Brain microvascular endothelial cell (primary cell): ENCODE measurements at regions not wholly inside any gene's neighbourhood (a gene's known extent, or its start where the extent isn't known, plus 50 kb on each side); places are given as distances from the start of the nearest gene placed in this dataset.

Source experiments
- DNase-seq: peaks from one replicate; pipeline ENCODE4 v3.0.0-alpha.2; 2020
- H3K27ac ChIP-seq: fragments of 250-450 bp; sonication (Bioruptor Pico); 2 replicates; pipeline ENCODE4 v1.5.1; 2020; ENCODE audit warnings: mild to moderate bottlenecking, moderate library complexity
- H3K27me3 ChIP-seq: fragments of 250-450 bp; sonication (Bioruptor Pico); replicated peaks from 2 replicates; pipeline ENCODE4 v1.5.1; 2020; ENCODE audit warnings: mild to moderate bottlenecking
- H3K36me3 ChIP-seq: fragments of 250-450 bp; sonication (Bioruptor Pico); replicated peaks from 2 replicates; pipeline ENCODE4 v1.5.1; 2020; ENCODE audit warnings: mild to moderate bottlenecking
- H3K4me3 ChIP-seq: 2 replicates; pipeline ENCODE4 v1.5.1; 2011; ENCODE audit warnings: low read depth, mild to moderate bottlenecking, control low read depth, low read length, moderate library complexity
- CTCF ChIP-seq: IDR thresholded peaks from 2 replicates; pipeline ENCODE4 v1.5.1; 2011; ENCODE audit warnings: low read depth, mild to moderate bottlenecking, moderate library complexity, low read length, control low read depth, inconsistent platforms; ENCODE audit errors: missing control alignments
- in situ Hi-C: cut with HindIII; loops from 2 replicates; pipeline ENCODE4 v1.10.0; 2017; ENCODE audit warnings: low sequenced_read_pairs, low pct_ligation_motif_present

GRCh38 chr14:27098451-27098850 lies 500.6 kb upstream of the NOVA1 start:
- in situ Hi-C loops: no loop called here
- Histone ChIP-seq H3K27ac (no peak overlapping the region), H3K36me3 (no peaks in the 10 kb centered on the region), H3K27me3 (no peaks in the 10 kb centered on the region), H3K4me3 (no peak overlapping the region)
- no peak for DNase-seq
- TF ChIP-seq CTCF: no peak

GRCh38 chr14:27114180-27114579 lies 516.3 kb upstream of the NOVA1 start:
- no peak overlapping the region for H3K27ac ChIP-seq
- in situ Hi-C loops: no loop called here
- no peak for DNase-seq
- H3K27me3 ChIP-seq: no peaks in the 10 kb centered on the region
- H3K4me3 ChIP-seq: no peak overlapping the region
- no peak for TF ChIP-seq CTCF
- no peaks in the 10 kb centered on the region for H3K36me3 ChIP-seq

- Histone ChIP-seq H3K4me3 (no peak overlapping the region), H3K27ac (no peak overlapping the region), H3K27me3 (no peaks in the 10 kb centered on the region), H3K36me3 (no peaks in the 10 kb centered on the region)
- in situ Hi-C loops: no loop called here
- DNase-seq: no peak
- TF ChIP-seq CTCF: no peak
Observed at GRCh38 chr14:27123162-27123561, 525.3 kb upstream of the NOVA1 start.

- H3K36me3 ChIP-seq: no peaks in the 10 kb centered on the region
- DNase-seq: no peak
- no peak for TF ChIP-seq CTCF
- H3K27me3 ChIP-seq: no peaks in the 10 kb centered on the region
- no peak overlapping the region for H3K4me3 ChIP-seq
- in situ Hi-C loops: no loop called here
- H3K27ac ChIP-seq: no peak overlapping the region
Observed at GRCh38 chr14:27127838-27128237, 530.0 kb upstream of the NOVA1 start.

- no peak for TF ChIP-seq CTCF
- Histone ChIP-seq H3K27me3 (no peaks in the 10 kb centered on the region), H3K36me3 (no peaks in the 10 kb centered on the region), H3K27ac (no peak overlapping the region), H3K4me3 (no peak overlapping the region)
- DNase-seq: no peak
- in situ Hi-C loops: no loop called here
Observed at GRCh38 chr14:27134200-27134599, 536.4 kb upstream of the NOVA1 start.

GRCh38 chr14:27145170-27145569 lies 547.3 kb upstream of the NOVA1 start:
- DNase-seq: no peak
- no peak for TF ChIP-seq CTCF
- H3K4me3 ChIP-seq: no peak overlapping the region
- H3K27ac ChIP-seq: no peak overlapping the region
- in situ Hi-C loops: no loop called here
- no peaks in the 10 kb centered on the region for H3K36me3 ChIP-seq
- no peaks in the 10 kb centered on the region for H3K27me3 ChIP-seq
